Uterus (tissue), 2 donors: ENCODE measurements at regions not wholly inside any gene's neighbourhood (a gene's known extent, or its start where the extent isn't known, plus 50 kb on each side); places are given as distances from the start of the nearest gene placed in this dataset.

Experiments used
- CTCF ChIP-seq, 4 experiments: fragments of 200-600 bp in 2 of 4; fragments of 450-650 bp in 2 of 4; sonication (generic) in 2 of 4; IDR thresholded peaks; one replicate each; pipeline ENCODE4 v1.5.1; 2016 to 2019; ENCODE audit warnings: antibody characterized with exemption in 4 of 4, mild to moderate bottlenecking in 2 of 4, moderate library complexity in 1 of 4
- POLR2A ChIP-seq, 2 donors: fragments of 450-650 bp; IDR thresholded peaks; one replicate each; pipeline ENCODE4 v1.6.1; 2016; ENCODE audit warnings: antibody characterized with exemption in 2 of 2, mild to moderate bottlenecking in 1 of 2, moderate library complexity in 1 of 2

GRCh38 chr6:85127696-85128243 is 322.1 kb upstream of the NT5E start:
- TF ChIP-seq CTCF (IDR thresholded peaks at IDR 0.05) (no peak), POLR2A (IDR thresholded peaks at IDR 0.05) (no peak)
